ENCODE measurements at regions not wholly inside any gene's neighbourhood (a gene's known extent, or its start where the extent isn't known, plus 50 kb on each side); places are given as distances from the start of the nearest gene placed in this dataset.

DNA sequence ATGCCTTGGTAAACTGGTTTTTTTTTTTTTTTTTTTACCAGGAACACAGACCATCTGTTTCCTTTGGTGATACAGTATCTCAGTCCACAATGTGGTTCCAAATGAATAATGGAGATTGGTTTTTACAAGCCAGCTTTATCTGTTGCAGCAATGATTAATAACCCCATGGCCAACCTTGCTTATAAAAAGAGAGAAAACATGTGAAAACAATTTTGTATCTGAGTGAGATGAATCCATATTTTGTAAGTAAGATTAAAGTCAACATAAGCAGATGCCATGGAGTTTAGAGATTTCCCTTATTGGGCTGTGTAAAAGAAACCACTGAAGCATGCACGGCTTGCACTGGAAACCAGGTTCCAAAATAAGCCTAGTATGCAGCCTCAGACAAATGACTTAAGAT is 108.6 kb upstream of the CNTNAP5 start:
- DNase-seq (no peak), ATAC-seq (no peak)
- Histone ChIP-seq H3K9me3 (peaks cover 5% of the 10 kb centered on the region), H3K36me3 (ENCODE audit: low read depth) (no peaks in the 10 kb centered on the region), H3K4me1 (ENCODE audit: low read depth) (no peaks in the 10 kb centered on the region), H3K4me3 (no peak overlapping the region)
- TF ChIP-seq, protein P1, sequence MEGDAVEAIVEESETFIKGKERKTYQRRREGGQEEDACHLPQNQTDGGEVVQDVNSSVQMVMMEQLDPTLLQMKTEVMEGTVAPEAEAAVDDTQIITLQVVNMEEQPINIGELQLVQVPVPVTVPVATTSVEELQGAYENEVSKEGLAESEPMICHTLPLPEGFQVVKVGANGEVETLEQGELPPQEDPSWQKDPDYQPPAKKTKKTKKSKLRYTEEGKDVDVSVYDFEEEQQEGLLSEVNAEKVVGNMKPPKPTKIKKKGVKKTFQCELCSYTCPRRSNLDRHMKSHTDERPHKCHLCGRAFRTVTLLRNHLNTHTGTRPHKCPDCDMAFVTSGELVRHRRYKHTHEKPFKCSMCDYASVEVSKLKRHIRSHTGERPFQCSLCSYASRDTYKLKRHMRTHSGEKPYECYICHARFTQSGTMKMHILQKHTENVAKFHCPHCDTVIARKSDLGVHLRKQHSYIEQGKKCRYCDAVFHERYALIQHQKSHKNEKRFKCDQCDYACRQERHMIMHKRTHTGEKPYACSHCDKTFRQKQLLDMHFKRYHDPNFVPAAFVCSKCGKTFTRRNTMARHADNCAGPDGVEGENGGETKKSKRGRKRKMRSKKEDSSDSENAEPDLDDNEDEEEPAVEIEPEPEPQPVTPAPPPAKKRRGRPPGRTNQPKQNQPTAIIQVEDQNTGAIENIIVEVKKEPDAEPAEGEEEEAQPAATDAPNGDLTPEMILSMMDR (IDR thresholded peaks at IDR 0.05) = no peak
- intact Hi-C loops (cut with DNase I, micrococcal nuclease) = no loop called here

DNA sequence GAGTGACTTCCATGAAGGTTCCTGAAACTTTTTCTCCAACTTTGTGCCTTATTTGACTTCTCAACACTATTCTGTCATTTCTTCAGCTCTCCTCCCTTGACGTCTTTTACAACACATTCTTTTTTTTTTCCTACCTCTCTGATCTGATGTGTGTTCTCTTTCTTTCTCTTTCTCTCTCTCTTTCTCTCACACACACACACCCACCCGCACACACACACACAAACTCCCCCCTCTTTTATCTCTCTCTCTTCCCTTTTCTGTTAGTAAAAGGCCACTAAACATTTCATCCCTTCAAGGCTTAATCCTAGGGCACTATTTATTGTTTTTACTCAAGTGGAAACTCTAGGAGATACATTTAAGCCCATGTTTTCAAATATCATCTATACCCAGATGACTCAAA is 107.8 kb upstream of the CNTNAP5 start:
- Histone ChIP-seq H3K4me1 (ENCODE audit: low read depth) (no peaks in the 10 kb centered on the region), H3K9me3 (peaks cover 5% of the 10 kb centered on the region), H3K4me3 (no peak overlapping the region), H3K36me3 (ENCODE audit: low read depth) (no peaks in the 10 kb centered on the region)
- TF ChIP-seq, protein P1 (IDR thresholded peaks at IDR 0.05) = no peak
- DNase-seq = no peak
- ATAC-seq = no peak
- intact Hi-C loops (cut with DNase I, micrococcal nuclease) = no loop called here

DNA sequence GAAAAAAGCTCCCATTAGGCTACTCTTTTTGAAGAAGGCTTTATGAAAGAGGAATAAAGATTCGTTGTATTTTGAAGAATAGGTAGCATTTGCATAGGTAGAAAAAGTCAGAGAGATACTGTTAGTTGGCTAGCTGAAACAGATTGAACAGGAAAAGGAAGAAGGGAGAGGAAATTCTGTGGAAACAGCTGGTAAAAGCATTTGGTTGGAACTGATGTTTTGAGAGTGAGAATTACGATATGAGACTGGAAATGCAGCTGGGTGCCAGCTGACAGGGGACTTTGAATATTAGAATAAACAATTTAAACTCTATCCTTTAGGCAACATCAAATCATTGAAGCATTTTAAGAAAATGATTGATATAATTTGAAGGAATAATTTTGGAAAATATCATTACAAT is 96.7 kb upstream of the CNTNAP5 start:
- intact Hi-C loops (cut with DNase I, micrococcal nuclease) = no loop called here
- TF ChIP-seq, protein P1 (IDR thresholded peaks at IDR 0.05) = no peak
- H3K36me3 ChIP-seq (ENCODE audit: low read depth) = no peaks in the 10 kb centered on the region
- H3K4me3 ChIP-seq = no peak overlapping the region
- peaks cover 15% of the 10 kb centered on the region for H3K9me3 ChIP-seq
- no peak for ATAC-seq
- DNase-seq = no peak
- no peaks in the 10 kb centered on the region for H3K4me1 ChIP-seq (ENCODE audit: low read depth)

DNA sequence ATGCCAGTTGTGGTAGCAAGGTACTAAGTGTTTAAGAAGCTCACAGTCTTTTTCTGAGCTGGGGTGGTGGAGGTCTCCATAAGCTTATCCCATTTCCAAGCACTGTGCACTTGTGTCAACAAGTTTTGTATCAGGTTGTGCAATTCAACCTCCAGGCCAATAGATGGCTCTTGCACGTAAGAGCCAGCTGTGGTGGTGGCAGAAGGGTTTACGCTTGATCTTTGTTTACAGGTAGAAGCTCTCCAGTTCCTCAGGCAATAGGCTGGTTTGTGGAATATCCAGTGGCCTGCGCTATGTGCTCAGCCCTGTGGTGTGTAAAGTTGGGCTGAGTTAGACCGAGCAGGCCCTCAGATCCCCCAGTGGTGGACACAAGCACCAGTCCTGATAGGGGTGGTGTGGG is 89.7 kb upstream of the CNTNAP5 start:
- Histone ChIP-seq H3K36me3 (ENCODE audit: low read depth) (no peaks in the 10 kb centered on the region), H3K4me1 (ENCODE audit: low read depth) (no peaks in the 10 kb centered on the region), H3K9me3 (peaks cover 21% of the 10 kb centered on the region), H3K4me3 (no peak overlapping the region)
- intact Hi-C loops (cut with DNase I, micrococcal nuclease) = no loop called here
- ATAC-seq (no peak), DNase-seq (no peak)
- TF ChIP-seq, protein P1 (IDR thresholded peaks at IDR 0.05) = no peak

DNA sequence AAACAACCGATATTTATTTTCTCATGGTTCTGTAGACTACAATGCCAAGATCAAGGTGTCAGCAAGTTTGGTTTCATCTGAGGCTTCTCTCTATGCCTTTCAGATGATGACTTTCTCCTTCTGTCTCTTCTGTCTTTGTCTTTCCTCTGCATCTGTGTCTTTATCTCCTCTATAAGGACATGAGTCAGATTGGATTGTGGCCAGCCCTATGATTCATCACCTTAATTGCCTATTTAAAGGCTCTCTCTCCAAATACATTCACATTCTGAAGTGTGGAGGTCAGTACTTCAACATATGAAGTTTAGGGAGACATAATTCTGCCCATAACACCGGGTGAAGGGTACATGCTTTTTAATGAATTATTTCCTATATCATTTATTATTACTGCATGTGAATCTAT is 71.2 kb upstream of the CNTNAP5 start:
- ATAC-seq (no peak), DNase-seq (no peak)
- no peaks in the 10 kb centered on the region for H3K4me1 ChIP-seq (ENCODE audit: low read depth)
- H3K4me3 ChIP-seq = no peak overlapping the region
- H3K36me3 ChIP-seq (ENCODE audit: low read depth) = no peaks in the 10 kb centered on the region
- intact Hi-C loops (cut with DNase I, micrococcal nuclease) = no loop called here
- peaks cover 10% of the 10 kb centered on the region for H3K9me3 ChIP-seq
- TF ChIP-seq, protein P1 (IDR thresholded peaks at IDR 0.05) = no peak

DNA sequence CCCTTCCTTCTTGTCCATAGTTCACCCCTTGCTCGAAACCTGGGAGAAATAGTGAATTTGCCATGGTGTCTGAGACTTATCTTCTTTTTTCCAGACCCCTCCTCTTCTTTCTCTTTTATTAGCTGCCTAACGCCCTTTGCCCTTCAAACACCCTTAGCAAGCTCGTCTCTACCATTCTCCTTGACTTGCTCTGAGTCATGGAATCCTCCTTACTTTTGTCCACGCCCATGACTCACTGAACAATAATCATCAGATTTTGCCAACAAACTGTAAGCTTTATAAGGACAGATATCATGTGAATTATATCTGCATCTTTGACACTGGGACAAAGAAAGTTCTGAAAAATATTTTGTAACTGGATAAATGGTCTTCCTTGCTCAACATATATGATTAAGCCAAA is 67.1 kb upstream of the CNTNAP5 start:
- H3K4me3 ChIP-seq = no peak overlapping the region
- H3K36me3 ChIP-seq (ENCODE audit: low read depth) = no peaks in the 10 kb centered on the region
- ATAC-seq = no peak
- TF ChIP-seq, protein P1 (IDR thresholded peaks at IDR 0.05) = no peak
- no peak for DNase-seq
- peaks cover 10% of the 10 kb centered on the region for H3K9me3 ChIP-seq
- no peaks in the 10 kb centered on the region for H3K4me1 ChIP-seq (ENCODE audit: low read depth)
- intact Hi-C loops (cut with DNase I, micrococcal nuclease) = no loop called here
